GM12875 (cell line): ENCODE measurements at regions not wholly inside any gene's neighbourhood (a gene's known extent, or its start where the extent isn't known, plus 50 kb on each side); places are given as distances from the start of the nearest gene placed in this dataset.

Experiments used
- H3K4me3 ChIP-seq: one replicate; pipeline ENCODE4 v1.5.1; 2011; ENCODE audit warnings: low read depth, low read length, control low read depth
- CTCF ChIP-seq: IDR thresholded peaks from 2 replicates; pipeline ENCODE4 v1.5.1; 2011; ENCODE audit warnings: low read depth, mild to moderate bottlenecking, control low read depth, inconsistent platforms, low read length, moderate library complexity, borderline replicate concordance; ENCODE audit not compliant: insufficient read depth

GRCh38 chr13:99805361-99805760, 166.2 kb downstream of the ZIC5 start:
- no peak for TF ChIP-seq CTCF

GRCh38 chr13:99803141-99803540, 168.4 kb downstream of the ZIC5 start:
- TF ChIP-seq CTCF = no peak

More at GRCh38 chr13:99805361-99805760, 166.2 kb downstream of the ZIC5 start:
- H3K4me3 ChIP-seq = no peak overlapping the region

GRCh38 chr13:99802416-99802815, 169.2 kb downstream of the ZIC5 start:
- H3K4me3 ChIP-seq = no peak overlapping the region
- TF ChIP-seq CTCF = no peak

More at GRCh38 chr13:99803141-99803540, 168.4 kb downstream of the ZIC5 start:
- H3K4me3 ChIP-seq = no peak overlapping the region

- H3K4me3 ChIP-seq = no peak overlapping the region
- no peak for TF ChIP-seq CTCF
Observed at GRCh38 chr13:99800951-99801350, 170.6 kb downstream of the ZIC5 start.

- TF ChIP-seq CTCF = no peak
- H3K4me3 ChIP-seq = no peak overlapping the region
Observed at GRCh38 chr13:99800011-99800410, 171.6 kb downstream of the ZIC5 start.

GRCh38 chr13:99798756-99799155, 172.8 kb downstream of the ZIC5 start:
- TF ChIP-seq CTCF = no peak
- H3K4me3 ChIP-seq = no peak overlapping the region

- no peak for TF ChIP-seq CTCF
- H3K4me3 ChIP-seq = no peak overlapping the region
Observed at GRCh38 chr13:99797691-99798090, 173.9 kb downstream of the ZIC5 start.
